Liver (tissue), 8 donors: ENCODE measurements at regions not wholly inside any gene's neighbourhood (a gene's known extent, or its start where the extent isn't known, plus 50 kb on each side); places are given as distances from the start of the nearest gene placed in this dataset.
"Not testable (repeated sequence)": the region's sequence is repeated elsewhere in the genome, so short reads cannot be mapped to it uniquely, and the experiment has no call there.

ENCODE experiments used
- DNase-seq: peaks from one replicate; pipeline ENCODE4 v3.0.0-alpha.2; 2017; ENCODE audit warnings: low spot score
- H3K27ac ChIP-seq, 2 donors: one replicate each; pipeline ENCODE4 v1.7.0; 2013; ENCODE audit warnings: inconsistent platforms in 2 of 2, low read length in 2 of 2, control low read depth in 1 of 2, low read depth in 1 of 2, mild to moderate bottlenecking in 1 of 2
- H3K27me3 ChIP-seq, 4 donors: one replicate each; pipeline versions ENCODE4 v1.6.1 to v1.7.0; 2013; ENCODE audit warnings: low read length in 3 of 4, inconsistent platforms in 1 of 4, mild to moderate bottlenecking in 1 of 4, moderate library complexity in 1 of 4; ENCODE audit not compliant: control insufficient read depth in 4 of 4, insufficient read depth in 4 of 4
- H3K36me3 ChIP-seq, 4 donors: one replicate each; pipeline versions ENCODE4 v1.6.1 to v1.7.0; 2013; ENCODE audit warnings: low read length in 3 of 4, mild to moderate bottlenecking in 3 of 4, low read depth in 1 of 4, moderate library complexity in 1 of 4; ENCODE audit not compliant: control insufficient read depth in 4 of 4, insufficient read depth in 3 of 4
- H3K4me1 ChIP-seq, 4 donors: one replicate each; pipeline versions ENCODE4 v1.6.1 to v1.7.0; 2013; ENCODE audit warnings: low read length in 3 of 4, mild to moderate bottlenecking in 3 of 4, moderate library complexity in 1 of 4; ENCODE audit not compliant: control insufficient read depth in 4 of 4, insufficient read depth in 4 of 4
- H3K4me3 ChIP-seq, 3 donors: one replicate each; pipeline versions ENCODE4 v1.6.1 to v1.7.0; 2013; ENCODE audit warnings: low read length in 3 of 3, control low read depth in 1 of 3, low read depth in 1 of 3, mild to moderate bottlenecking in 1 of 3
- H3K9ac ChIP-seq, 2 donors: one replicate each; pipeline ENCODE4 v1.7.0; 2013; ENCODE audit warnings: low read length in 2 of 2, mild to moderate bottlenecking in 2 of 2, moderate library complexity in 2 of 2, control low read depth in 1 of 2, low read depth in 1 of 2
- H3K9me3 ChIP-seq, 4 donors: one replicate each; pipeline versions ENCODE4 v1.6.1 to v1.7.0; 2013; ENCODE audit warnings: low read length in 3 of 4; ENCODE audit not compliant: control insufficient read depth in 4 of 4
- EGR1 ChIP-seq, 2 donors: IDR thresholded peaks; 2 replicates each; pipeline ENCODE4 v1.6.1; 2016 to 2018; ENCODE audit warnings: antibody characterized with exemption in 2 of 2, low read depth in 2 of 2
- FOXA2 ChIP-seq: IDR thresholded peaks from 2 replicates; pipeline ENCODE4 v1.6.1; 2016; ENCODE audit warnings: antibody characterized with exemption
- GABPA ChIP-seq, 2 donors: IDR thresholded peaks in 1 of 2; conservative IDR thresholded peaks in 1 of 2; 2 replicates each; pipeline ENCODE4 v1.6.1; 2016; ENCODE audit warnings: antibody characterized with exemption in 2 of 2, mild to moderate bottlenecking in 1 of 2, moderate library complexity in 1 of 2
- HNF4A ChIP-seq, 2 donors: conservative IDR thresholded peaks; 2 replicates each; pipeline ENCODE4 v1.6.1; 2016; ENCODE audit warnings: antibody characterized with exemption in 2 of 2, mild to moderate bottlenecking in 2 of 2
- HNF4G ChIP-seq: IDR thresholded peaks from 2 replicates; pipeline ENCODE4 v1.6.1; 2016; ENCODE audit warnings: antibody characterized with exemption
- JUND ChIP-seq, 2 donors: IDR thresholded peaks; 2 replicates each; pipeline ENCODE4 v1.6.1; 2016; ENCODE audit warnings: antibody characterized with exemption in 2 of 2
- RAD21 ChIP-seq, 2 donors: IDR thresholded peaks; 2 replicates each; pipeline ENCODE4 v1.6.1; 2016; ENCODE audit warnings: antibody characterized with exemption in 2 of 2, mild to moderate bottlenecking in 2 of 2
- RXRA ChIP-seq, 2 donors: IDR thresholded peaks; 2 replicates each; pipeline ENCODE4 v1.6.1; 2017 to 2018; ENCODE audit warnings: antibody characterized with exemption in 2 of 2, mild to moderate bottlenecking in 1 of 2
- SP1 ChIP-seq: IDR thresholded peaks from 2 replicates; pipeline ENCODE4 v1.6.1; 2018; ENCODE audit warnings: antibody characterized with exemption, mild to moderate bottlenecking
- TAF1 ChIP-seq: conservative IDR thresholded peaks from 2 replicates; pipeline ENCODE4 v1.6.1; 2016; ENCODE audit warnings: antibody characterized with exemption, mild to moderate bottlenecking
- YY1 ChIP-seq: IDR thresholded peaks from 2 replicates; pipeline ENCODE4 v1.6.1; 2016; ENCODE audit warnings: antibody characterized with exemption, mild to moderate bottlenecking
- WGBS: extraction: QIAGEN DNeasy Blood & Tissue Kit; methylation state at CpG from one replicate; pipeline ENCODE4 v1.1.7; 2013; 5-methylcytosine and 5-hydroxymethylcytosine counted together
- TF ChIP-seq, protein P1 (sequence below): IDR thresholded peaks from 2 replicates; pipeline ENCODE4 v1.6.1; 2016; ENCODE audit warnings: antibody characterized with exemption, mild to moderate bottlenecking
- TF ChIP-seq, protein P2 (sequence below): IDR thresholded peaks from 2 replicates; pipeline ENCODE4 v1.6.1; 2016; ENCODE audit warnings: antibody characterized with exemption
- TF ChIP-seq, protein P3 (sequence below): IDR thresholded peaks from 2 replicates; pipeline ENCODE4 v1.6.1; 2016; ENCODE audit warnings: antibody characterized with exemption
- TF ChIP-seq, protein P4 (sequence below): fragments of 150-350 bp; IDR thresholded peaks from 2 replicates; pipeline ENCODE4 v1.5.1; 2017; ENCODE audit warnings: improper control_type of control experiment, low read depth, low read length; ENCODE audit not compliant: missing input control
- donor health status: healthy.
- donor health status: healthy.
- donor health status: healthy.
- donor health status: healthy.
- donor health status: healthy.

DNA sequence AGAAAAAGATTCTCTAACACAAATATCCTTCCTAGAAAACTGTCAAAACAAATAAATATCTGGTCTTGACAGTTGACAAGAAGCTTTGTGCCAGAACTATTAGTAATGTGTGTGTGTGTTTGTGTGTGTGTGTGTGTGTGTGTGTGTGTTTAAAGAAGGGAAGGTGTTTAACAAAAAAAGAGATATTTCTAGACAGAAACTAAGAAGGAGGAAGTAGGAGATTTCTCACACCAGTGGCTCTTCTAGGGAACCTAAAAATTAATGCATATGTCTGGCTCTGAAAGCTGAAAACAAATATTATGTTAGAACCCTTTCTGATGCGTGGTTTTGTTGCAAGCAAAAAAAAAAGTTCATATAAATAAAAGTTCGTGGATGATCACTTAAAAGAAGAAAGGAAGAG, 277.5 kb downstream of the RPS4Y2 start:
- 26% methylated on average over 2 of the region's 2 CpGs for WGBS
- H3K27me3 ChIP-seq = no peaks in the 10 kb centered on the region
- no peak overlapping the region for H3K9ac ChIP-seq

DNA sequence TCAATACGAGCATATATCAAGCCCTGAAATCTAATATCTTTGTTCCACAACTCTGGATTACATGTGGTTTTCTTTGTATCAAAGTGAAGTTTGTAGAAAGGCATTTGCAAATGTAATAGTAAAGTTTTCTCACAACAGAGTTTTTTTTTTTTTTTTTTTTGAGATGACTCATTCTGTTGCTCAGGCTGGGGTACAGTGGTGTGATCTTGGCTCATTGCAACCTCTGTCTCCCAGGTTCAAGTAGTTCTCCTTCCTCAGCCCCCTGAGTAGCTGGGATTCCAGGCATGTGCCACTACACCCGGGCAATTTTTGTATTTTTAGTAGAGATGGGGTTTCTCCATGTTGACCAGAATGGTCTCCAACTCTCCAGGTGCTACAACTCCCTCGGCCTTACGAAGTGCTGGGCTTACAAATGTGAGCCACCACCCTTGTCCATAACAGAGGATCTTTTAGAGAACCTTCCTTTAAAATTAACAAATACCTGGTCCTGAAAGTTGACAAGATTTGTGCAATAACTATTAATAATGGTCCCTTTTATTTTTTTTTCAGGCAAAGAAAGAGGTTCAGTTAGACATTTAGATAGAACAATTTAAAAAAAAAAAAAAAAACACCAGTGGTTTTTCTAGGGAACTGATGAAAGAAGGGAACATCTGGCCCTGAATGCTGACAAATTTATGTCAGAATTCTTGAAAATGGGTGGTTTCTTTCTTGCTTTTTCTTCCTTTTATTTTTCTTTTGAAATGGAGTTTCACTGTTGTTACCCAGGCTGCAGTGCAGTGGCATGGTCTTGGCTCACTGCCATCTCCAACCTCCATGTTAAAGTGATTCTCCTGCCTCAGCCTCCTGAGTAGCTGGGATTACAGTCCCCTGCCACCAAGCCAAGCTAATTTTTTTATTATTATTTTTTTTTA, 278.5 kb downstream of the RPS4Y2 start:
- Histone ChIP-seq H3K4me3 (no peak overlapping the region), H3K36me3 (no peaks in the 10 kb centered on the region), H3K27me3 (no peaks in the 10 kb centered on the region), H3K4me1 (no peaks in the 10 kb centered on the region), H3K27ac (no peak overlapping the region), H3K9me3 (no peaks in the 10 kb centered on the region), H3K9ac (no peak overlapping the region)
- TF ChIP-seq YY1 = no peak
- no peak for TF ChIP-seq HNF4G
- TF ChIP-seq, protein P1, sequence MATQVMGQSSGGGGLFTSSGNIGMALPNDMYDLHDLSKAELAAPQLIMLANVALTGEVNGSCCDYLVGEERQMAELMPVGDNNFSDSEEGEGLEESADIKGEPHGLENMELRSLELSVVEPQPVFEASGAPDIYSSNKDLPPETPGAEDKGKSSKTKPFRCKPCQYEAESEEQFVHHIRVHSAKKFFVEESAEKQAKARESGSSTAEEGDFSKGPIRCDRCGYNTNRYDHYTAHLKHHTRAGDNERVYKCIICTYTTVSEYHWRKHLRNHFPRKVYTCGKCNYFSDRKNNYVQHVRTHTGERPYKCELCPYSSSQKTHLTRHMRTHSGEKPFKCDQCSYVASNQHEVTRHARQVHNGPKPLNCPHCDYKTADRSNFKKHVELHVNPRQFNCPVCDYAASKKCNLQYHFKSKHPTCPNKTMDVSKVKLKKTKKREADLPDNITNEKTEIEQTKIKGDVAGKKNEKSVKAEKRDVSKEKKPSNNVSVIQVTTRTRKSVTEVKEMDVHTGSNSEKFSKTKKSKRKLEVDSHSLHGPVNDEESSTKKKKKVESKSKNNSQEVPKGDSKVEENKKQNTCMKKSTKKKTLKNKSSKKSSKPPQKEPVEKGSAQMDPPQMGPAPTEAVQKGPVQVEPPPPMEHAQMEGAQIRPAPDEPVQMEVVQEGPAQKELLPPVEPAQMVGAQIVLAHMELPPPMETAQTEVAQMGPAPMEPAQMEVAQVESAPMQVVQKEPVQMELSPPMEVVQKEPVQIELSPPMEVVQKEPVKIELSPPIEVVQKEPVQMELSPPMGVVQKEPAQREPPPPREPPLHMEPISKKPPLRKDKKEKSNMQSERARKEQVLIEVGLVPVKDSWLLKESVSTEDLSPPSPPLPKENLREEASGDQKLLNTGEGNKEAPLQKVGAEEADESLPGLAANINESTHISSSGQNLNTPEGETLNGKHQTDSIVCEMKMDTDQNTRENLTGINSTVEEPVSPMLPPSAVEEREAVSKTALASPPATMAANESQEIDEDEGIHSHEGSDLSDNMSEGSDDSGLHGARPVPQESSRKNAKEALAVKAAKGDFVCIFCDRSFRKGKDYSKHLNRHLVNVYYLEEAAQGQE = no peak
- TF ChIP-seq, protein P2, sequence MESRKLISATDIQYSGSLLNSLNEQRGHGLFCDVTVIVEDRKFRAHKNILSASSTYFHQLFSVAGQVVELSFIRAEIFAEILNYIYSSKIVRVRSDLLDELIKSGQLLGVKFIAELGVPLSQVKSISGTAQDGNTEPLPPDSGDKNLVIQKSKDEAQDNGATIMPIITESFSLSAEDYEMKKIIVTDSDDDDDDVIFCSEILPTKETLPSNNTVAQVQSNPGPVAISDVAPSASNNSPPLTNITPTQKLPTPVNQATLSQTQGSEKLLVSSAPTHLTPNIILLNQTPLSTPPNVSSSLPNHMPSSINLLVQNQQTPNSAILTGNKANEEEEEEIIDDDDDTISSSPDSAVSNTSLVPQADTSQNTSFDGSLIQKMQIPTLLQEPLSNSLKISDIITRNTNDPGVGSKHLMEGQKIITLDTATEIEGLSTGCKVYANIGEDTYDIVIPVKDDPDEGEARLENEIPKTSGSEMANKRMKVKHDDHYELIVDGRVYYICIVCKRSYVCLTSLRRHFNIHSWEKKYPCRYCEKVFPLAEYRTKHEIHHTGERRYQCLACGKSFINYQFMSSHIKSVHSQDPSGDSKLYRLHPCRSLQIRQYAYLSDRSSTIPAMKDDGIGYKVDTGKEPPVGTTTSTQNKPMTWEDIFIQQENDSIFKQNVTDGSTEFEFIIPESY = no peak
- TF ChIP-seq RXRA (IDR thresholded peaks at IDR 0.05) = no peak
- TF ChIP-seq FOXA2 = no peak
- TF ChIP-seq HNF4A (conservative IDR thresholded peaks at IDR 0.05) = no peak
- no peak for TF ChIP-seq SP1
- TF ChIP-seq RAD21 (IDR thresholded peaks at IDR 0.05) = no peak
- no peak for TF ChIP-seq GABPA (IDR thresholded peaks at IDR 0.05 in 1 of 2, conservative IDR thresholded peaks at IDR 0.05 in 1 of 2)
- no peak for DNase-seq
- 62% methylated on average over 4 of the region's 4 CpGs for WGBS

More for the DNA sequence above, 277.5 kb downstream of the RPS4Y2 start:
- H3K36me3 ChIP-seq = no peaks in the 10 kb centered on the region
- H3K27ac ChIP-seq = no peak overlapping the region
- H3K9me3 ChIP-seq = no peaks in the 10 kb centered on the region
- no peak overlapping the region for H3K4me3 ChIP-seq
- DNase-seq = no peak
- TF ChIP-seq GABPA (IDR thresholded peaks at IDR 0.05 in 1 of 2, conservative IDR thresholded peaks at IDR 0.05 in 1 of 2) (no peak), EGR1 (IDR thresholded peaks at IDR 0.05; ENCODE audit: low read depth in 2 of 2) (no peak), JUND (IDR thresholded peaks at IDR 0.05) (no peak), HNF4G (no peak), YY1 (no peak), RAD21 (IDR thresholded peaks at IDR 0.05) (no peak), FOXA2 (no peak), RXRA (IDR thresholded peaks at IDR 0.05) (no peak), TAF1 (no peak)
- TF ChIP-seq, protein P2 = no peak
- TF ChIP-seq, protein P3, sequence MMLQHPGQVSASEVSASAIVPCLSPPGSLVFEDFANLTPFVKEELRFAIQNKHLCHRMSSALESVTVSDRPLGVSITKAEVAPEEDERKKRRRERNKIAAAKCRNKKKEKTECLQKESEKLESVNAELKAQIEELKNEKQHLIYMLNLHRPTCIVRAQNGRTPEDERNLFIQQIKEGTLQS = no peak
- TF ChIP-seq, protein P4, sequence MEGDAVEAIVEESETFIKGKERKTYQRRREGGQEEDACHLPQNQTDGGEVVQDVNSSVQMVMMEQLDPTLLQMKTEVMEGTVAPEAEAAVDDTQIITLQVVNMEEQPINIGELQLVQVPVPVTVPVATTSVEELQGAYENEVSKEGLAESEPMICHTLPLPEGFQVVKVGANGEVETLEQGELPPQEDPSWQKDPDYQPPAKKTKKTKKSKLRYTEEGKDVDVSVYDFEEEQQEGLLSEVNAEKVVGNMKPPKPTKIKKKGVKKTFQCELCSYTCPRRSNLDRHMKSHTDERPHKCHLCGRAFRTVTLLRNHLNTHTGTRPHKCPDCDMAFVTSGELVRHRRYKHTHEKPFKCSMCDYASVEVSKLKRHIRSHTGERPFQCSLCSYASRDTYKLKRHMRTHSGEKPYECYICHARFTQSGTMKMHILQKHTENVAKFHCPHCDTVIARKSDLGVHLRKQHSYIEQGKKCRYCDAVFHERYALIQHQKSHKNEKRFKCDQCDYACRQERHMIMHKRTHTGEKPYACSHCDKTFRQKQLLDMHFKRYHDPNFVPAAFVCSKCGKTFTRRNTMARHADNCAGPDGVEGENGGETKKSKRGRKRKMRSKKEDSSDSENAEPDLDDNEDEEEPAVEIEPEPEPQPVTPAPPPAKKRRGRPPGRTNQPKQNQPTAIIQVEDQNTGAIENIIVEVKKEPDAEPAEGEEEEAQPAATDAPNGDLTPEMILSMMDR = no peak
- no peaks in the 10 kb centered on the region for H3K4me1 ChIP-seq

DNA sequence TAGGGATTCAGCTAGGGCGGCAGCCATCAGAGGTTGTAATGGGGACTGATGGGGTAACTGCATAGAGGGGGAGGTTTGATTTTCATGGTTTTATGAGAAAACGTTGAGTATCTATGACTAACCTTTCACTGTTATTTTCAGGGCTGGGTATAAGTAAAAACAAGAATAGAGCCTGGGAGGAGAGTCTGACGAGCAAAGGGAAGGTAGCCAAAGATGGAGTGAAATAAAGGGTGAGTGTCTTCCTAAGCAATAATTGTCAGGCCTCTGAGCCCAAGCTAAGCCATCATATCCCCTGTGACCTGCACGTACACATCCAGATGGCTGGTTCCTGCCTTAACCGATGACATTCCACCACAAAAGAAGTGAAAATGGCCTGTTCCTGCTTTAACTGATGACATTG, 281.5 kb downstream of the RPS4Y2 start:
- not testable (repeated sequence) for H3K36me3 ChIP-seq, DNase-seq, H3K4me3 ChIP-seq, H3K9me3 ChIP-seq, H3K27me3 ChIP-seq, H3K27ac ChIP-seq, H3K4me1 ChIP-seq, H3K9ac ChIP-seq
- WGBS = 72% methylated on average over 5 of the region's 5 CpGs
